Erythroblast (primary cell): ENCODE measurements at regions not wholly inside any gene's neighbourhood (a gene's known extent, or its start where the extent isn't known, plus 50 kb on each side); places are given as distances from the start of the nearest gene placed in this dataset.

Experiments
- GATA1 ChIP-seq: IDR thresholded peaks from 2 replicates; pipeline ENCODE4 v1.6.1; 2011; ENCODE audit warnings: low read depth, mild to moderate bottlenecking, control low read depth, low read length, moderate library complexity
- POLR2A ChIP-seq: IDR thresholded peaks from 2 replicates; pipeline ENCODE4 v1.6.1; 2011; ENCODE audit warnings: mild to moderate bottlenecking, low read length

GRCh38 chr18:60075477-60075876 lies 175.7 kb downstream of the PMAIP1 start:
- no peak for TF ChIP-seq POLR2A
- TF ChIP-seq GATA1: no peak
